ENCODE measurements at regions not wholly inside any gene's neighbourhood (a gene's known extent, or its start where the extent isn't known, plus 50 kb on each side); places are given as distances from the start of the nearest gene placed in this dataset.

DNA sequence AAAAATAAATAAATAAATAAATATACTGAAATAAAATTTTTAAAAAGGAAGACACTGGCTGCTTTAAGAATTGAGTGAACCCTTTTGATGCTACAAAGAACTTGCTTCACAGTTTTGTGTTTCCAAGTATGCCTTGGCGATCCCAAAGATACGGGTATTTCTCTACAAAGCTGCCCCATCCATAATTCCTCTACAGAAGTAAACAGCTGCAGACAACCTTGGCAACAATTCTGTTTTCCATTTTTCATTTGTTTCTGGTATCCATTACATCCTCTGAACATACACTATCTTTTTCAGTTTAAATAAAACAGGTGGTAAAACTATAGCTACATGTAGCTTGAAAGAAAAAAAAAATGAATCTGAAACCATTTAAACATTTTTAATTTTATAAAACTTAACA, 552.8 kb upstream of the KLHL29 start:
- TF ChIP-seq, protein P1, sequence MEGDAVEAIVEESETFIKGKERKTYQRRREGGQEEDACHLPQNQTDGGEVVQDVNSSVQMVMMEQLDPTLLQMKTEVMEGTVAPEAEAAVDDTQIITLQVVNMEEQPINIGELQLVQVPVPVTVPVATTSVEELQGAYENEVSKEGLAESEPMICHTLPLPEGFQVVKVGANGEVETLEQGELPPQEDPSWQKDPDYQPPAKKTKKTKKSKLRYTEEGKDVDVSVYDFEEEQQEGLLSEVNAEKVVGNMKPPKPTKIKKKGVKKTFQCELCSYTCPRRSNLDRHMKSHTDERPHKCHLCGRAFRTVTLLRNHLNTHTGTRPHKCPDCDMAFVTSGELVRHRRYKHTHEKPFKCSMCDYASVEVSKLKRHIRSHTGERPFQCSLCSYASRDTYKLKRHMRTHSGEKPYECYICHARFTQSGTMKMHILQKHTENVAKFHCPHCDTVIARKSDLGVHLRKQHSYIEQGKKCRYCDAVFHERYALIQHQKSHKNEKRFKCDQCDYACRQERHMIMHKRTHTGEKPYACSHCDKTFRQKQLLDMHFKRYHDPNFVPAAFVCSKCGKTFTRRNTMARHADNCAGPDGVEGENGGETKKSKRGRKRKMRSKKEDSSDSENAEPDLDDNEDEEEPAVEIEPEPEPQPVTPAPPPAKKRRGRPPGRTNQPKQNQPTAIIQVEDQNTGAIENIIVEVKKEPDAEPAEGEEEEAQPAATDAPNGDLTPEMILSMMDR (conservative IDR thresholded peaks at IDR 0.05; ENCODE audit: low read depth, low read length) = no peak
- DNase-seq (ENCODE audit: low read depth) = no peak
- H3K4me3 ChIP-seq (ENCODE audit: low read length) = no peak overlapping the region

DNA sequence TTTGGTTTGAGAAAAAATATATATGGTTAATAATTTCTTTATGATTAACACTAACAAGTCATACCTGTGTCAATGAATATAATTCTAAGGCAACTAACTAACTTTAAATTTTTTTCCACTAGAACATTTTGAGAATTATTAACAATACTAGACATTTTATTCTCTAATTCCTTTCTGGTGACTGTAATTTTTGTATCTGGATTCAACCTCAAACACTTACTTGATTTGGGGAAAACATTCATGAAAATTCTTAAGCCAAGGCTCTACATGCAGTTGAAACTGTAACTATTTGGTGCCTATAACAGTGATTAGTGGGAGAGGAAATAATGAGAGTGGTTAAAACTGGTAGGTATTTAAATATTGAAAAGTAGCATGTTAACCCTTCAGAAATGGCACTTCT, 546.5 kb upstream of the KLHL29 start:
- DNase-seq (ENCODE audit: low read depth) = no peak
- TF ChIP-seq, protein P1 (conservative IDR thresholded peaks at IDR 0.05; ENCODE audit: low read depth, low read length) = no peak
- H3K4me3 ChIP-seq (ENCODE audit: low read length) = no peak overlapping the region

DNA sequence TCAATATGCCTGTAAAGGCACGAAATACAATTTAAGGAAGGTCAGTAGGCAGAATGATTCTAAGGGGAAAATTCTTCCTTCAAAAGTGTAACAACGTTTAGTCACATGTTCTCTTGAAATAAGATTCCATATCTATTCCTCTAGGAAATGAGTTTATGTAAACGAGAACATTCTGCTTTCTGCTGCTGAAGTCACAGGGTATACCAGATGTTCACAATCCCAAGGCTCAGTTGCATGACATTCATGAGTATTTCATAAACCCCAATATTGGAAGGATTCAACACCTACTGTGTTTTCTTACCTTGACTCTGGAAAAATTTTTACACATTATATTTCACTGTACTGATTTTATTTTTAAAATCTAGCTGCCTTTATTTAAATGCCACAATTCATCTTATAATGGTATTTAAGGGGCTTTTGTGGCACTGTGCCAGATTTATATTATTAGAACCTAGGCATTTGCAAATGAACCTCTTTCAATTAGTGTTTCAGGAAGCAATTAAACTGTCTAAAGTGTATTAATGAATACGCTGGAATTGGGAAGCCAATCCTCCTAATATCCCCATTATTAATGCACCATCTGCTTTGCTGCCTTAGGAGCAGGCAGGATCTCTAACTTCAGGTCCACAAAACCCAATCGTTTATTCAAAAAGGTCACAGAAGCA, 542.6 kb upstream of the KLHL29 start:
- DNase-seq (ENCODE audit: low read depth) = no peak
- no peak overlapping the region for H3K4me3 ChIP-seq (ENCODE audit: low read length)
- TF ChIP-seq, protein P1 (conservative IDR thresholded peaks at IDR 0.05; ENCODE audit: low read depth, low read length) = no peak

DNA sequence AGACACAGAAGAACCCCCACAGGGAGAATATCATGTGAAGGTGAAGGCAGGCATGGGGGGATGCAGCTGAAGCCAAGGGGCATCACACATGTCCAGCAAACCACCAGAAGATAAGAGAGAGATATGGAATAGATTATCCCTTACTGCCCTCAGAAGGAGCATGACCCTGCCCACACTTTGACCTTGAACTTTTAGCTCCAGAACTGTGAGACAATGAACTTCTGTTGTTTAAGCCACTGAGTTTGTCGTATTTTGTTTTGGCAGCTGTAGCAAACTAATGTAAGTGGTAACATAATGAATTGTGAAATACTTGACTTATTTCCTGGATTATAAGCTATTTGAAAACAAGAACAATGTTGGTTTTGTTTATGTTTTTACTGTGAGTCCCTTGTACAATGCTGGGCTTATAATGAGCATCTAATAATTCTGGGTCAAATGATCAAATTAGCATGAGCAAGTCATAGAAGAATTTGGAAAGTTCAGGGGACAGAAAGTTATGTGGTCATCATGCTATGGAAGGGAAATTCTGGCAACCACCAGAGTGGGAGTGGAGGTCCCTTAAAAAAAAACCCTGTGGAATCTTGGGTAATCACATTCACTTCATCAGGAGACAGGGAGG, 541.0 kb upstream of the KLHL29 start:
- DNase-seq (ENCODE audit: low read depth) = peak; percentile 2
- TF ChIP-seq, protein P1 (conservative IDR thresholded peaks at IDR 0.05; ENCODE audit: low read depth, low read length) = no peak

DNA sequence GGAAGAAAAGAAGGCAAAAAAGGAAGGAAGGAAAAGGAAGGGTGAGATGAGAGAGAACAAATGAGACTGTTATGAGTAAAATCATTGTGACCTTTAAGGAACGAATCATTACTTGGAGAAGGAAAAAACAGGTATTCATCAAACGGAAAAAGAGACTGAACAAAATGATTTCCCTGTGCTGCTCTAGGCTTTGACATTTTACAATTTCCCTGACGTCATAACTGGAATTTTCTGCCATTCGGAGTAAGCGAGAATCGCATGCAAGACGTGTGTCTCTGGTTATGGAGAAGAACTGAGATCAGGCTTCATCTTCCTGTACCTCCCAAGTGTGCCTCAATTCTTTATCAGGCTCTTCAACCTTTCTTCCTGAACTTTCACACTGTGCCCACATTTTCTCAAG, 534.7 kb upstream of the KLHL29 start:
- TF ChIP-seq, protein P1 (conservative IDR thresholded peaks at IDR 0.05; ENCODE audit: low read depth, low read length) = no peak
- DNase-seq (ENCODE audit: low read depth) = no peak
- no peak overlapping the region for H3K4me3 ChIP-seq (ENCODE audit: low read length)

More for the DNA sequence above, 541.0 kb upstream of the KLHL29 start:
- H3K4me3 ChIP-seq (ENCODE audit: low read length) = no peak overlapping the region

DNA sequence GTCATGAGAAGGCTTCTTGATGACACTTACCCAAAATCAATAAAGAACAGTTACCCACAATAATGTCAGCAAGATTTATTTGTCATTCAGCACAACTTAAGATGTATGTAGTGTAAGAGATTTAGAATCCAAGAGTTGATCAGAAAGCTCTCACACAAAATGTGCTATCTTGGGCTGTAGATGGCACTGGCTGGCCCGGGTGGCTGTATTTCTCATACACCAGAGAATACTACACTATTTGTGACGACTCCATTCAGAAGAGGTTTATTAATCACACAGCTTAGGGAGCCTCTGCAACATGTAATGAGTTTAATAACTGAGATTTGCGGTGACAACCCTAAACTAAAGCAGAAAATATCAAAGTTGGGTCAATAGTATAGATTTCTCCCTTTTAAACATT, 530.4 kb upstream of the KLHL29 start:
- no peak overlapping the region for H3K4me3 ChIP-seq (ENCODE audit: low read length)
- TF ChIP-seq, protein P1 (conservative IDR thresholded peaks at IDR 0.05; ENCODE audit: low read depth, low read length) = no peak
- no peak for DNase-seq (ENCODE audit: low read depth)

DNA sequence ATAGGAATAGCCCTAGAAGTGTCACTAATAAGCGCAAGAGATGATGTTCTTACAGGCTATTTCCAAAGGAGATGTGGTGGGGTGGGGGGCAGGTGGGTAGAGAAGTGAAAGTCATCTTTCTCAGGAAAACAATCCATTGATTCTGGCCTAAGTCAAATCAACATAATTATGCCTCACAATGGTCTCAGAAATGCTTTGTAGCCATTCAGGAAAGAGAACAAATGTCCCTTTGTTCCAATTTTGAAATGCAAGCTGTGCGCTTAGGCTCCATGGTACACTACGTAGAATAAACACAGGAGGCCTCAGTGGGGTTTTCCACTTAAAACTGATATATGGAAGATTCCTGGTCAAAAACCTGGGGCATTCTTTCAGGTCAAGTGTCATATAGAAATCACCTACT, 529.9 kb upstream of the KLHL29 start:
- TF ChIP-seq, protein P1 (conservative IDR thresholded peaks at IDR 0.05; ENCODE audit: low read depth, low read length) = no peak
- no peak for DNase-seq (ENCODE audit: low read depth)
- H3K4me3 ChIP-seq (ENCODE audit: low read length) = no peak overlapping the region

All from retinal pigment epithelial cell (primary cell).